ENCODE measurements at regions not wholly inside any gene's neighbourhood (a gene's known extent, or its start where the extent isn't known, plus 50 kb on each side); places are given as distances from the start of the nearest gene placed in this dataset.
"Not testable (repeated sequence)": the region's sequence is repeated elsewhere in the genome, so short reads cannot be mapped to it uniquely, and the experiment has no call there.

- DNase-seq, result no peak
Measured at GRCh38 chr3:140883428-140884040, 58.1 kb upstream of the SLC25A36 start.

GRCh38 chr3:140885697-140886096 is 55.9 kb upstream of the SLC25A36 start:
- not testable (repeated sequence) for DNase-seq

Data from activated CD4-positive, alpha-beta T cell treated with anti-CD3 and anti-CD28 coated beads, Interleukin-10, Interleukin-2, amounts not matched to agents 100 ng/mL and 50 ng/mL, durations not matched to agents 16 hours and 8 hours (primary cell).